HepG2 (cell line): ENCODE measurements at regions not wholly inside any gene's neighbourhood (a gene's known extent, or its start where the extent isn't known, plus 50 kb on each side); places are given as distances from the start of the nearest gene placed in this dataset.
"Not testable (repeated sequence)": the region's sequence is repeated elsewhere in the genome, so short reads cannot be mapped to it uniquely, and the experiment has no call there.

Experiments
- ATAC-seq: fragments of 200-7000 bp; cut with Tn5 transposase; 3 replicates; pipeline ENCODE4 v1.9.1; 2020; ENCODE audit warnings: mild to moderate bottlenecking, moderate library complexity
- BruUV-seq: library from RNA; stranded (reverse); fragments of 400-500 nt; replicated peaks from 2 replicates; lab custom pipeline; 2021; lab: Mats Ljungman, UMichigan
- CTCF ChIA-PET: fragments of 300-600 bp; formaldehyde crosslinking; extraction: SDS; loops from one replicate; lab custom pipeline; 2021; ENCODE audit warnings: low total read pairs, inconsistent platforms, low intra/inter-chr PET ratio; lab: Yijun Ruan, JAX
- POLR2A ChIA-PET: fragments of 350-600 bp; sonication (Branson Sonifier 250); formaldehyde crosslinking; loops from one replicate; lab custom pipeline; 2020; ENCODE audit warnings: antibody characterized with exemption, inconsistent platforms; lab: Yijun Ruan, JAX
- DNase-seq: peaks from one replicate; pipeline ENCODE4 v3.0.0-alpha.2; 2015; ENCODE audit warnings: low spot score
- FAIRE-seq: peaks from 3 replicates; lab custom pipeline; 2011; peaks lifted over from hg19 to GRCh38; lab: Jason Lieb, UNC
- H2AFZ ChIP-seq: one replicate; pipeline ENCODE4 v1.6.1; 2011; ENCODE audit warnings: low read length, inconsistent platforms
- H3K27ac ChIP-seq: fragments of 300-600 bp; 3 replicates; pipeline ENCODE4 v1.8.0; 2011; ENCODE audit warnings: mixed run types, mild to moderate bottlenecking, mixed read lengths, low read length, inconsistent platforms; ENCODE audit not compliant: insufficient read depth; ENCODE audit errors: extremely low read length
- H3K27me3 ChIP-seq, 2 experiments: fragments of 200-600 bp in 1 of 2; 2 replicates in 1 of 2; 3 replicates in 1 of 2; pipeline versions ENCODE4 v1.6.0 to v1.8.0; 2011; ENCODE audit warnings: low read length in 2 of 2, mild to moderate bottlenecking in 2 of 2, moderate library complexity in 2 of 2, inconsistent platforms in 1 of 2; ENCODE audit not compliant: insufficient read depth in 2 of 2, control insufficient read depth in 1 of 2
- H3K36me3 ChIP-seq, 2 experiments: fragments of 200-600 bp in 1 of 2; replicated peaks in 1 of 2; 2 replicates in 1 of 2; 3 replicates in 1 of 2; pipeline versions ENCODE4 v1.5.1 to v1.8.0; 2011; ENCODE audit warnings: low read length in 2 of 2, inconsistent platforms in 1 of 2; ENCODE audit not compliant: insufficient read depth in 2 of 2, control insufficient read depth in 1 of 2
- H3K4me1 ChIP-seq: 2 replicates; pipeline ENCODE4 v1.5.1; 2012; ENCODE audit warnings: low read length, inconsistent platforms; ENCODE audit not compliant: insufficient read depth
- H3K4me2 ChIP-seq: 2 replicates; pipeline ENCODE4 v1.6.0; 2011; ENCODE audit warnings: low read depth, low read length, inconsistent platforms
- H3K4me3 ChIP-seq, 3 experiments: fragments of 200-600 bp in 1 of 3; sonication (generic), shearing (Covaris generic) in 1 of 3; replicated peaks in 1 of 3; 2 replicates each; pipeline ENCODE4 v1.5.1; 2011 to 2016; ENCODE audit warnings: low read length in 3 of 3, inconsistent platforms in 2 of 3, low read depth in 2 of 3, mild to moderate bottlenecking in 2 of 3, control low read depth in 1 of 3, mixed read lengths in 1 of 3; ENCODE audit not compliant: insufficient read depth in 1 of 3
- H3K79me2 ChIP-seq: one replicate; pipeline ENCODE4 v1.6.1; 2011; ENCODE audit warnings: low read length, inconsistent platforms; ENCODE audit not compliant: insufficient read depth
- H3K9ac ChIP-seq: 2 replicates; pipeline ENCODE4 v1.6.0; 2011; ENCODE audit warnings: mild to moderate bottlenecking, low read depth, low read length, inconsistent platforms; ENCODE audit not compliant: insufficient read depth
- H3K9me3 ChIP-seq: 2 replicates; pipeline ENCODE4 v1.5.1; 2012; ENCODE audit warnings: mild to moderate bottlenecking, low read length
- H4K20me1 ChIP-seq: 2 replicates; pipeline ENCODE4 v1.6.0; 2011; ENCODE audit warnings: inconsistent platforms, mild to moderate bottlenecking, low read length, moderate library complexity; ENCODE audit not compliant: insufficient read depth
- DMAP1 ChIP-seq: IDR thresholded peaks from 2 replicates; pipeline ENCODE4 v1.6.1; 2016
- SIN3B ChIP-seq: fragments of 150-350 bp; IDR thresholded peaks from 2 replicates; pipeline ENCODE4 v1.6.1; 2014; ENCODE audit warnings: low read length
- ZBTB42 ChIP-seq: sonication (generic); formaldehyde crosslinking; IDR thresholded peaks from 2 replicates; pipeline ENCODE4 v1.5.0; 2020; ENCODE audit warnings: mild to moderate bottlenecking, missing genetic modification reagents
- ZFX ChIP-seq: sonication (generic); formaldehyde crosslinking; IDR thresholded peaks from 2 replicates; pipeline ENCODE4 v1.4.0; 2020; ENCODE audit warnings: mild to moderate bottlenecking, low read depth, missing genetic modification reagents, moderate library complexity
- ZNF10 ChIP-seq: sonication (generic); formaldehyde crosslinking; IDR thresholded peaks from 2 replicates; pipeline ENCODE4 v1.4.0; 2020; ENCODE audit warnings: mild to moderate bottlenecking, low read depth, missing genetic modification reagents, borderline replicate concordance
- WGBS: methylation state at CpG from one replicate; pipeline ENCODE4 v1.1.6; 2017; ENCODE audit warnings: low lambda C conversion rate; 5-methylcytosine and 5-hydroxymethylcytosine counted together
- in situ Hi-C: cut with HindIII; loops from 2 replicates; pipeline ENCODE4 v1.10.0; 2017; ENCODE audit warnings: low pct_unique_long_range_greater_than_20kb; ENCODE audit not compliant: extremely low pct_ligation_motif_present
- intact Hi-C: fragments of 100-400 bp; cut with micrococcal nuclease; formaldehyde crosslinking; loops from one replicate; pipeline ENCODE4 v1.10.0; 2022; ENCODE audit not compliant: unreplicated experiment
- TF ChIP-seq, protein P1 (sequence below): sonication (generic); formaldehyde crosslinking; IDR thresholded peaks from 2 replicates; pipeline ENCODE4 v1.4.0; 2020; ENCODE audit warnings: missing genetic modification reagents
- TF ChIP-seq, protein P2 (sequence below): sonication (generic); formaldehyde crosslinking; IDR thresholded peaks from 2 replicates; pipeline ENCODE4 v1.8.1; 2023; ENCODE audit warnings: missing genetic modification reagents, mild to moderate bottlenecking, borderline replicate concordance

DNA sequence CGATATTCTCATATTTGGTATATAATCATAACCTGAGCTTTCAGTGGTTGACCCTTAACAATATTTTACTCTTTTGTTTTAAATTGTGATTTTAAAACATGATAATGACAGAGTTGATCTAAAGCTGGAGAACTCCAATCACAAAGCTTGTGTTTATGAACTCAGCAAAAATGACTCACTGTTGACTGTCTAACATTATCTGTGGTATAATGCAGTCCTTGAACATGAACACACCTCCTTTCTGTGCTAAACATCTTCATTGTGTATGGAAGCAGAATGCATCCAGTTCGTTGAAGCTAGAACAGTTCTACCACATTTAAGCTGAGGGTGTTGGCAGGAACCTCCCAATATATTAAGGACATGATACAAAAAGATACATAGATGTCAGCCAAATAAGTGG lies 1030.2 kb upstream of the SEMA6A start:
- Histone ChIP-seq H3K27ac (no peak overlapping the region), H3K4me1 (no peaks in the 10 kb centered on the region), H3K9ac (no peak overlapping the region), H3K9me3 (no peaks in the 10 kb centered on the region), H3K27me3 (no peaks in the 10 kb centered on the region; a peak in 1 of 5 replicates), H4K20me1 (no peaks in the 10 kb centered on the region), H3K4me3 (no peak overlapping the region), H2AFZ (no peak overlapping the region), H3K4me2 (no peak overlapping the region), H3K36me3 (no peaks in the 10 kb centered on the region), H3K79me2 (no peaks in the 10 kb centered on the region)
- ATAC-seq: no peak
- 20% methylated on average over 2 of the region's 2 CpGs for WGBS
- BruUV-seq: no TSS peak
- CTCF ChIA-PET: no interaction called here
- DNase-seq: no peak
- POLR2A ChIA-PET: no interaction called here
- TF ChIP-seq ZBTB42 (CRISPR knock-in tag) (no peak), ZFX (CRISPR knock-in tag) (no peak), DMAP1 (no peak), ZNF10 (CRISPR knock-in tag) (no peak), SIN3B (no peak)
- TF ChIP-seq, protein P1, sequence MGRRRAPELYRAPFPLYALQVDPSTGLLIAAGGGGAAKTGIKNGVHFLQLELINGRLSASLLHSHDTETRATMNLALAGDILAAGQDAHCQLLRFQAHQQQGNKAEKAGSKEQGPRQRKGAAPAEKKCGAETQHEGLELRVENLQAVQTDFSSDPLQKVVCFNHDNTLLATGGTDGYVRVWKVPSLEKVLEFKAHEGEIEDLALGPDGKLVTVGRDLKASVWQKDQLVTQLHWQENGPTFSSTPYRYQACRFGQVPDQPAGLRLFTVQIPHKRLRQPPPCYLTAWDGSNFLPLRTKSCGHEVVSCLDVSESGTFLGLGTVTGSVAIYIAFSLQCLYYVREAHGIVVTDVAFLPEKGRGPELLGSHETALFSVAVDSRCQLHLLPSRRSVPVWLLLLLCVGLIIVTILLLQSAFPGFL (CRISPR knock-in tag): no peak
- TF ChIP-seq, protein P2, sequence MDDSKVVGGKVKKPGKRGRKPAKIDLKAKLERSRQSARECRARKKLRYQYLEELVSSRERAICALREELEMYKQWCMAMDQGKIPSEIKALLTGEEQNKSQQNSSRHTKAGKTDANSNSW (CRISPR knock-in tag): no peak
- intact Hi-C loops (no loop called here), in situ Hi-C loops (no loop called here)
- no peak for FAIRE-seq

DNA sequence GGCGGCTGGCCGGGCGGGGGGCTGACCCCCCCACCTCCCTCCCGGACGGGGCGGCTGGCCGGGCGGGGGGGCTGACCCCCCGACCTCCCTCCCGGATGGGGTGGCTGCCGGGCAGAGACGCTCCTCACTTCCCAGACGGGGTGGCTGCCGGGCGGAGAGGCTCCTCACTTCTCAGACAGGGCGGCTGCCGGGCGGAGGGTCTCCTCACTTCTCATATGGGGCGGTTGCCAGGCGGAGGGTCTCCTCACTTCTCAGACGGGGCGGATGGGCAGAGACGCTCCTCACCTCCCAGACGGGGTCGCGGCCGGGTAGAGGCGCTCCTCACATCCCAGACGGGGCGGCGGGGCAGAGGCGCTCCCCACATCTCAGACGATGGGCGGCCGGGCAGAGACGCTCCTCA lies 1025.2 kb upstream of the SEMA6A start:
- H3K36me3 ChIP-seq, FAIRE-seq, H3K27me3 ChIP-seq, H3K27ac ChIP-seq, H4K20me1 ChIP-seq, POLR2A ChIA-PET, H3K9ac ChIP-seq, H3K9me3 ChIP-seq, H2AFZ ChIP-seq, H3K4me2 ChIP-seq, DNase-seq, intact Hi-C loops, ATAC-seq, CTCF ChIA-PET, H3K4me3 ChIP-seq, H3K79me2 ChIP-seq, H3K4me1 ChIP-seq, BruUV-seq: not testable (repeated sequence)
- in situ Hi-C loops: loop anchor here (25.0 kb wide), 1 partner anchor 1012 kb away; no protein-coding TSS in a partner anchor
- WGBS: 90% methylated on average over 2 of the region's 36 CpGs
